NCI-H1694 (cell line): ENCODE measurements at regions not wholly inside any gene's neighbourhood (a gene's known extent, or its start where the extent isn't known, plus 50 kb on each side); places are given as distances from the start of the nearest gene placed in this dataset.

Experiments used
- DNase-seq: peaks from one replicate; lab custom pipeline; 2025; lab: John Stamatoyannopoulos, UW

DNA sequence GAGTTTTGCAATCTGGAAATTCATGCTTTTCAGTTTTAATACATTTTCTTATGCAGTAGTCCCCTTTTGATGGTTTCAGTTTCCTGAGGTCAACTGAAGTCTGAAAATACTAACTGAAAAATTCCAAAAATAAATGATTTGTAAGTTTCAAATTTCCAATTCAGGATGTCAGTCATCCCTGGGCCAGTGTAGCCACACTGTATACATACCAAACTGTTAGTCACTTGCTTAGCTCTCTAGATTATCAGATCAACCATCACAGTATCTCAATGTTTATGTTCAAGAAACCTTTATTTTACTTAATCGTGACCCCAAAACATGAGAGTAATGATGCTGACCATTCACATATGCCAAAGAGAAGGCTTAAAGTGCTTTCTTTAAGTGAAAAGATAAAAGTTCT lies 715.5 kb downstream of the GBE1 start:
- no peak for DNase-seq

DNA sequence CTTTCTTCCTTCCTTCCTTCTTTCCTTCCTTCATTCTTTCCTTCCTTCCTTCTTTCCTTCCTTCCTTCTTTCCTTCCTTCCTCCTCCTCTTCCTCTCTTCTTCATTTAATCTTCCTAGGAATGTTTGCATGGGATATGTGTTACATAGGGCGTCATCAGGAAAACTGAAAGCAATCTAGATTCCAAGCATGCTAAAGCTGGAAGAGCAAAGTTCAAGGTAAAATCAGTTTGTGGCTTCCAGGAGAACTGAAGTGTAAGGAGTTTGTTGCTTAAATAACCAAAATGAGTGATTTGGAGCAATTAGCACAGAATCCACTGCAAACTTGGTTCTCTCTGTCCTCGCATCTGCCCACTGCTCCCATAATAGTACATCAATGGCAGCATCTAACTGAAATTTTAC lies 716.2 kb downstream of the GBE1 start:
- DNase-seq, result no peak

DNA sequence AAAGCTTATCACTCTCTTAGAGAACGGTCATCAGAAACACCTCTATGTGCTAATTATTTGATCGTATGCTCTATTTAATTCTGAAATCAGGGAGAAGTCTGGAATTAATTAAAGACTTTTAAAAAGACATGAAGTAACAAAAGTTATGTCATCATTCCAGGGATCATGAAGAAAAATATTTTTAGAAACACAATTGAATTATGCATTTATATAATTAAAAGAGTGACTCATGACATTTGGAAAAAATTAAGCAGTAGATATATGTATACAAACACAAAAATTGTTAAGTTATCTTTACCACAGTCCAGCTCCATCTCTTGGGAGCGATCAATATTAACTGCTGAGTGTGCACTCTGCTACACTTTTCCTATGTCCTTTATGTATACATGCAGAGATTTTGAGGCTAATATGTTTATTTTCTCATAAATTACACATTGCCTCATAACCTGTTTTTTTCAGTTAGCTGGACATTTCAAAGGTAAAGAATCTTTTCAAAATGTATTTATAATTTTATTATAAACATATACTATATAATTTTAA lies 717.7 kb downstream of the GBE1 start:
- DNase-seq, result no peak

DNA sequence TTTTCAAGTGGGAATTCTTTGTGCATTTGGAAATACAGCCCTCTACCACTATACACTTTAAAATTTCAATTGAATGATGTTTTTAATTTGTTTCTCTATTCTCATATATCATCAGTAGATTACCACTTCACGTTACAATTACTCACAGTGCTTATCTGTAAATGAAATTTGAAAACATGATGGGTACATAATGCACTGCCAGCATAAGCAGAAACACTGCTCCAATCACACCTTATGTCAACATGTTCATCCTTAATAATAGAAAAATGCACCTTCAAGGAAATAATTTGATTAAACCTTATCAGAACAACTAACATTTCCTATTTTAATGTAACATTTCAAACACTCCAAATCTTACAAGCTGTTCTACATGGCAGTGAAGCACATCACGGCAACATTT lies 718.4 kb downstream of the GBE1 start:
- no peak for DNase-seq

DNA sequence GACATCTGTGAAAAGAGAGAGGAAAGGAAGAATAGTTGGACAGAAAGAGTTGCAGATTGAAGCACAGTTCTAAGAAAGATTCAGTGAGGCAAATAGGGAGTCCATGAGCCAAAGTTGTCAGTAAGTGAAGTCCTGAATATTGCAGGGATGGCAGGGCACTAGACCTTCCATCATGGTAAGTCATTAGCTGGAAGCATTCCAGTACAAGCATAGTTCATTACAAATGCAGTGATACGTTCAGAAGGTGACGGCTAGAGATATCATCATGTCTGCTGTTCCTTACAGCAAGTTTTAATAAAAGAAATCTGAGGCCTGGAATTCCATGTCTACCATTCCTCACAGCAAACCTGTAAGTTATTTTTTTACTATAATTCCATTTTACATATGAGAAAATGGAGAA lies 720.1 kb downstream of the GBE1 start:
- DNase-seq, result no peak

DNA sequence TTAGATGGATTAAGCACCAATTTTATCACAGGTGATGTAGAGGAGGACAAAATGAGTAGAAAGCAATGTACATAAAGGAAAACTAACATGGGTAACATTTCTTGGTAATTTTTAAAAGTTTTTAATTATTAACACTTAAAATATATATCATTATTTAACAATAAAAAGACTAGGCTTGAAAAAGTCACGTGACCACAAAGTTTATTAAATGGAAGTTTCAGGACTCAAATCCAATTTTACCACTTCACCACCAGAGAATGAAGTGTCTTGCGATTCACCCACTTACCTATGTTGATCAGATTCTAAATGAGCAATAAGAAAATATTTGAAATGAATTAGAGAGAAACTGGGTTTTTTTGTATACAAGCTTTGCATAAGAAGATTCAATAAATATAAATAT lies 721.3 kb downstream of the GBE1 start:
- DNase-seq, result no peak

DNA sequence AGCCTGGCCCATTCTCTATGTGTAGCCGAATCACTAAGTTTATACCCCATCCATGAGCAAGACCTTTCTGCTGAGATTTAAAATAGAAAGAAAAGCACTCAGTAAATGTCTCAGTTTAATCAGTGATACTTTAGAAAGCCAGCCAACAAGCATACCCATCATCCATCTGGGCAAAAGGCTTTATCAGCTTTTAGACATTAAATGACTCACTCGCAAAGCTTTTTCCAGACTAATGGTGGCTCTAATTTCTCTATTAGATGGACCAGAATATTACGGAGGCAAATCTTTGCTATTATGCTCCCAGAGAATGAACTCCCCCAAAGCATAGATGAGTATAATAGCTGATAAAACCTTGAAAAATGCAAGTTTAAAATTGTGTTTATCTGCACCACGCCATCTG lies 727.8 kb downstream of the GBE1 start:
- no peak for DNase-seq

DNA sequence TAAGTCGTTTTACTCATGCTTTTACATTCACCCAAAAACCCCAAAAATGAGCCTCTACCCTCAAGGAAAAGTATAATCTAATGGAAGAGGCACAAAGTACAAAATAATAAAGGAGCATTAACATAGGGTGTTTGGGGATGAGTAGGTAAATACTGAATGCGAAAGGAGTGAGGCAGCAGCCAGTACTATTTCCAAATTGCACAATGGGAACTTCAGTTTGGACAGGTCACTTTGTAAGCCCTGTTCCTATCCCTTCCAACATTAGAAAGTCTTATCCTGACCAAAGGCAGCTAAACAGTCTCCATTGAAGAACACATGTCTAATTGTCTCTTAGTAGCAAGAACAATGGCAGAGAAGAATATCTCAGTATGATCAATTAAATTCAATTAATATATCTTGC lies 728.3 kb downstream of the GBE1 start:
- no peak for DNase-seq

DNA sequence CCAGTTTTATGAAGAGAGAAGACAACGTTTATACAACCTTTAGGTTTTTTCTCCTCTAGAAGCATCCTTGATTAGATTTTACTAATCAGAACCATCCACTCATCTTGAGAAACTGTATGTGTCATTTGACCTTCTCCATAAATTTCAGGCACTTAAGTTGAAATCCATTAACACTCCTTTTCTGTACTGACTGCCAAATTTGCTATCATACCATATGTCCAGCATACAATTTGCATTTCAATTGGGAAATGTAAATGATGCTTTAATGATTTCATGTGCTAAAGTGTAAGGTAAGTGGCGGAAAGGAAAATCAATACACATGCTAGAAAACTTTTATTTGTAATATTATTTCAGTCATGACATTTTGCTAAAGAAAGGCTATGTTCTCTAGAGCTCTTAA lies 731.6 kb downstream of the GBE1 start:
- no peak for DNase-seq

DNA sequence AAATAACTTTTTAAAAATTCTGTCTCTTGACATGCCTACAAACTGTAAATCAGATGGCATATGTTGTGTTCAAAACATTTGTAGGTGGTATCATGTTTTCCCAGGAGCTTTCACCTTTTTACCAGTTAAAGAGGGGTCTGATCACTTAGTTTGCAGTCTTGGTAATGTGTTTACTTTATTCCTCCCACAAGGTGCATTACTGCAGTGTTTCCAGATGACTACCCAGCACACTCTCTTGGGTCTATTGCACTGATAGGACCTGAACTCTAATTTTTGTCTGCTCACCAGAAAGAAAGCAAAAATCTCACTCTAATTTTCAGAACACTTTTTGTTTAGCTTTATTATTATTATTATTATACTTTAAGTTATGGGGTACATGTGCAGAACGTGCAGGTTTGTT lies 734.1 kb downstream of the GBE1 start:
- no peak for DNase-seq

DNA sequence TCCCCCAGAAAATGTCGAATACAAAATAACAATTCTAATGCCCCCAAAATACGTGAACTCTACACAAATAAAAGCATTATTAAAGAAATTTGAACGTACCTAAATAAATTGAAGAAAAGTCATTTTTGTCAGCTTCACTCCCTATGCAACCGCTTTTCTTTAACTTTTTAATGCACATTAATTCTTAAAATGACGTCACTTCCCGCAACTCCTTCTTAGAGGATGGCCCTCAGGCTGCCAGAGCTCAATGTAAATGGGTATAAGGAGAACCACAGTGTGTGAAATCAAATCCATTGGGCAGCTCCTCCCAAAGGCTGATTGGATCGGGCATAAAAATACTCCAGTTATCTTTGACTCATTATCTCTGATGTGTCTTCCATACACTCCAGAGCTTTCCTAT lies 736.9 kb downstream of the GBE1 start:
- no peak for DNase-seq

DNA sequence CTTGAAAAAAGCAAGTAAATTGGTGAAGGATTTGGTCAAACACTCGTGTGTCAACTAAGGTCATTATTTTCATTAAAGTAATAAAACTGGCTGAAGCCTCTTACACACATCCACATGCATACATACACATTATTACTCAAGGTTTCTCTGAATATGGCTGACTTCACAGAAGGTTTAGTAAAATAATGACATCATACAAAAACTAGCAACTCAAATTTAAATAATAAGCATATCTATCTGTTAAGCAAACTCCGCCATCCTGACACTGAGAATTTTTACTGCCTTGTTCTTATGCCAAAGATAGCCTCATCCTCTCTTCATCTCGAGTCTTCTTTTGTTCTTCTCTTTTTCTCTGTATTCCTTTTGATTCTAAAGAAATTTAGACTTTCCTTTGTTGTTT lies 739.1 kb downstream of the GBE1 start:
- DNase-seq, result no peak

DNA sequence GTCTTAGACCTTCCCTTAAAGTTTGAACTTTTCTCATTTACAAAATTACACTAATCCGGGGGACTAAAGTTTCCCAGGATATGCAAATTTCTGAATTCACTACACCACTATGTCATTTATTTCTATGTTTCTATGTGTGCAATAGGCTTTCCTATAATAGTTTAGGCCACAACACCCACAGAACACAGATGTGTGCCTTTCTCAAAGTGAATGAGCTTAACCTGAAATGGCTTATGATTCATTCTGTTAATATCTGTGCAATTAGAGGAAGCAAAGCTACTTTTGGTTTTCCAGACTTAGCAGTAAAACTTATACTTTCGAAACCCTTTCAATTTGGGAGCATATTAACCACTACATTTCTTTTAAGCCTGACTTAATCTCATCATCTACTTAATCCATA lies 748.1 kb downstream of the GBE1 start:
- no peak for DNase-seq

DNA sequence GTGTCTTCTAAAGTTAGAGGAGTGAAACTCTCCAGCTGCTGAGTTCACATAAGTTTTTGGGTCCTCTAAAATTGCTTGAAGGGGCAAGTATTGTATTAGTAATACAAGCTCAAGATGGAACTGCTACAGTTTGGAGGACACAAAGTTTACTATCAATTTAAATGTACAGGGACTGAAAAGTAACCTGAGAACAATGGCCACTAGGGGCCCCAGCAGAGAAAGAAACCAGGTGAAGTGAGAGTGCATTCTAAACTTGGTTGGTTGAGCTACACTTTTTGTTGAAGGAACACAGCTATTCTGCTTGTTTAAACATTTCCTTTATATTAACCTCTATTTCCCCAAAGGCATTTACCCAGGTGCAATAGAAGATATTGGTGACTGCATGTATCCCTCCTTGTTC lies 755.5 kb downstream of the GBE1 start:
- no peak for DNase-seq

DNA sequence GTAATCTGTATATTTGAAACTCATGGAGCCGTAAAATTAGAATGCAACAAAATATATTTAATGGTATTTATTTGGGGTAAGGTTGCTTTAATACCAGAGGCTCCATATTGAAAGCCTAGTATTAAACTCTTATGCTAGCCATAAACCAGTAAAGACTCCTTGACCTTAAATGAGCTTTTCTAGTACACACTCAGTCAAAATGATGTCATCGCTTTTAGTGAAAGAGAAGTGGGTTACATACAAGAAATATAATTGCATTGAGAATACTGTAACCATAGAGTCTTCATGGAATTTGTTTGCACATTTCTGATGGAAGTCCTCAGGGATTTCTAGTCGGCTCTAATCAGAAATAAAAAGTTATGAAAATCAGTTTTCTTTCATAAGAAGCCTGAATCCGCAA lies 757.6 kb downstream of the GBE1 start:
- DNase-seq, result no peak

DNA sequence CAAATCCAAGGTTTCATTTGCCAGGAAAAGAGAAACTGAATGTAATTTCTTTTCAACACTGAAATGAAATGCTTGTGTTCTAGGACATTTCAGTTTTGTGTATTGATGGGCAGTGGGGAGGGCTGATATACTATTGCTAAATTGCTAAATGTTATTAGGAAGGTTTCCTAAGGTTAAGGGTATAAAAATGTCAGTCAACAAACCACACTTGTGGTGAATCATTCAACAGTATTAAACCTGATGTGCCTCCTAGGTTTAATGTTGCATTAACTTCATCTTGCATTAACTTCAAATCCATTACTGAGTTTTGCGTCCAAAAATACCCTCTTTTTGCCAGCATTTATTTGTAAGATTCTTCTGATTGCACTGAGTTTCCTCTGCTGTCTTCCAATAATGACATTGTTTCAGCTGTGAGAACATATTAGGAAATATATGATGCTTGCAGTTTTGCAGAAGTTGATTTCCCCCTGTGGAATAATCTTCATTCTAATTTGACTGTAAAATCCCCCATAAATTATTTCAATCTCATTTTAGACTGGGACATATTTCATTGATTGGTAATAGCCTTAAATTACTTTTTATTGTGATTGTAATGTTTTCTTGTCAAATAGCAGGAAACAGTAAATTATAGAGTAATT lies 758.3 kb downstream of the GBE1 start:
- DNase-seq, result no peak

DNA sequence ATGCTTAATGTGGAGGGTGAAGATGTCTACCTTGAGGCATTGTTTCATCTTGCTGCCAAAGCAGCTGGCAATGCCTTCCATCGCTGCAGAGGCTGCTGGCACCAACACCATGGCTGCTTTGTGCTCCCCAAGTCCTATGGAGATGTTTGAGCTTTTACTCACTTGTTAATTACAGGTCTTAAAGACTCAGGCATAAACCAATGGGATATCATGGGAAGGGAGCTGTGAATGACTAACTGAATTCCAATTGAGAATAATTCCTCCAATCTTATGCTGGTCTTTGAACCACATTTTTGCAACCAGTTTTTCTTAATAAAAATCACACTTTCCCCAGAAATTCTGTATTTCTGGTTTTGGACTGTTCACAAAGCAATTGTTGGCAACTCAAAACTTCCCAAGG lies 762.0 kb downstream of the GBE1 start:
- no peak for DNase-seq

DNA sequence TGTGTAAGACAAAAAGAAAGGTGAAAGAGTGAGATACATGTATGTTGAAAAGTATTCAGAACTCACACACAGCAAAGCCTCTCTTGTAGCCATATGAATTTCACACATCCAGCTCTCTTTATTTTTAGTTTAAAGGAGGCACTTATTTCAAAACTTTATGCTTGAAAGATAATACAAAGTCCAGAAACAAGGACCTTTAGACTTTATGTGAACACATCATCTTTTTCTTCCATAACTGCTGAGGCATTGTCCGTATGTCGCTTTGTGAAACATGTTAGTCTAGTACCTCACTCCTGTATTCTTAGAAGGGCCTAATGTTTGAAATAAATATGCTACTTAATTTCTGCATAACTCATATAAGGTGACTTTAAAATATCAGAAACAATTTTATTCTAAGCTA lies 763.4 kb downstream of the GBE1 start:
- no peak for DNase-seq

DNA sequence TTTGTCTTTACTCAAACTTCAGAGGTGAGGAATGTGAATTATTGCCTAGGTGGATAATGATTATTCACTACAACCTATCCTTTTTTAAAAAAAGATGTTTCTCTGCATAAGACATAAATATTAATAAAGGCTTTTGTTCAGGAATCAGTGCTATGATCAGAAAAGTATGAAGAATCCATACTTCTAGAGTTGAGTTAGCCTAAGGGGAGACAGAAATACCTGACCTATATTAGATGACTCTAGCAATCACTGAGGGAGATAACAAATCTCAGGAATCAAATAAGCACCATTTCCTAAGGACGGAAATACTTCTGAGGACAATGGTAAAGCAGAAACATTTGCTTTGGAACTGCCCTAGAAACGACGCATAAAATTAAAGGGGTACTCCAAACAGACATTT lies 763.8 kb downstream of the GBE1 start:
- DNase-seq, result no peak

DNA sequence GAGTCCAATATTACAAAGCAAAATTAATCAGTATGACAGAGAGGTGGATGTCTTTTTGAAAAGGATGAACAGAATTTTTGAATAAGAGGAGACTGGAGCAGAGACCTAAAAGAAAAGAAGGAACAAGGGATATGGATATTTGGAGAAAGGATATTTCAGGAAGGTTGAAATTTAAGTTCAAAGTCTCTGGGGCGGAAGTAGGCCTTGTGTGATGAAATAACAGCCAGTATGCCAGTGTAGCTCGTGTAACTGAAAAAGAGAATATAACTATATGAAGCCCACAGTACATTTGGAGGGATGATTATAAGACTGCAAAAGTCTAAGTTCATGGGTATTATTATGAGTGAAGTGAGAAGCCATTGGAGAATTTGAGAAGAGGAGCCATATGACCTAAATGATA lies 766.7 kb downstream of the GBE1 start:
- no peak for DNase-seq

DNA sequence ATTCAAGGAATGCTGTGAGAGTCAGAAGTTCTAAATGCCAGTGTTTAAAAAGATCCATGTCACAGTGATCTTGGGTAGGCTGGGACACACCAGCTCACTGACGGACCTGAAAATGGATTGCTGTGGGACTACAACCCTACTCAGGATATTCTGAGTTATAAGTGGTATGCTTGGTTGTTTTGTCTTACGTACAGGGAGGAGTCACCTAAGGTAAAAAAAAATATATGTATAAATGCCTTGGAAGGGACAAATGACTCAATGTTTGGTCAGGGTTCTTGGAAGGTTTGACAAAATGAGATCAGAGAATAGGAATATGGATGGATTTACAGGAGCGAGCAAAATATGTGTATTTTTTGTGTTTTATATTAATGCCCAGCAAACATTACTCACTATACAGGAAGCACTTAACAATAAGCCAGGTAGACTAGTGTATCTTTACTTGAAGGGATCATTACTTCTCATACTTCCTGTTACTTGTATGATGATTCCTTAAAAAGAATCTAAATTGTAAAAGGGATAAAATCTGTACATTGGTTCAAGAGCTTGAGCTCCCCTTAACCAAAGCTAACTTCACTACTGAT lies 767.3 kb downstream of the GBE1 start:
- DNase-seq, result no peak

DNA sequence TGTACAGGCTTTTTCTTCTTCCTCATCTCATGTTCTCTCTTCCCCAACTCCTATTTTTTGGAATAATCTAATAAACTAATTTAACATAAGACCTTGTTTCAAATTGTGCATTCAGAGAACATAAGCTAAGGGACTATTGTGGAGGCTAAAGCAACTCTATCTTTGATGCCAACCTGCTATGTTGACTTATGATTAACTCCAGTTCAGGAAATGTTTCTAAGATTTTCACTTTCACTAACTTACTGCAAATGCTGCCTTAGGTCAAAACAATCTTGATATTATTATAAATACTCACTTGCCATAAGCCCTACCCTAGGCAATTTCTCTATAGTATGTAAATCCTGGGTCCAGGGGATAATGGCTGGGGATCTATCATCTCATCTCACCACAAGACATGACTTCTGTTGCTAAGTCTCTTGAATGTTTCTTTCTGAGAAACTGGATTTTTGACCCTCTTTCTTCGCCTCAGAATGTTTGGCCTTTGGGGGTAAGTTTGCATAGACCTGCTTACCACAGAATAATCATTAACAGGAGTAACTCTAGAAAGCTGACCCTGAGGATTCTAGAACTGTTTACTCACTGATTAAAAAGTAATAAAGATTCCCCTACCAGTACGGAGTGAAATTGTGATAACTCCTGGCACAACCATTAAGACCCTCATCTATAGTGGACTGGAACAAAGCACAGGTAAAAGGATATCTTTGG lies 768.1 kb downstream of the GBE1 start:
- DNase-seq, result no peak

DNA sequence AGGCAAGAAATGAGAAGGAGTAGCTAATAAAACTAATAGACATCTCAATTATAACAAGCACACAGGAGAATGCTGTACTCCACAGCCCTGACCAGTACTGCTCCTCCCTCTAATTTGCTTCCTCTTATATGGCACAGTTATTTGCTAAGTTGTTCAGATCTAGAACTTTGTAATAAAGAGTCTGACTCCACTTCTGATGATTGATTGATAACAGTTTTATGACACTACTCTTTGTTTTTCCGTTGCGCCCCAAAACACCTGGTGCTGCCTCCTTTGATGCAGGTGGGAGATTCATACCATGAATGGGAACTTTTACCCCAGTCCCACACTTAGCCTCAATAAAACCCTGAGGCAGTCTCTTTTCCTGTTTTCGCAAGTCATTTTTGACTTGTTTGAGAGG lies 777.7 kb downstream of the GBE1 start:
- DNase-seq, result no peak
